GM18951 (cell line): ENCODE measurements at regions not wholly inside any gene's neighbourhood (a gene's known extent, or its start where the extent isn't known, plus 50 kb on each side); places are given as distances from the start of the nearest gene placed in this dataset.
"Not testable (repeated sequence)": the region's sequence is repeated elsewhere in the genome, so short reads cannot be mapped to it uniquely, and the experiment has no call there.

Experiments used
- POLR2A ChIP-seq: IDR thresholded peaks from 4 replicates; pipeline ENCODE4 v1.6.1; 2011; ENCODE audit warnings: mild to moderate bottlenecking; ENCODE audit not compliant: insufficient read length, insufficient read depth; ENCODE audit errors: extremely low read depth
- in situ Hi-C: fragments of 300-500 bp; cut with MboI; formaldehyde crosslinking; loops from one replicate; pipeline ENCODE4 v1.12.0; 2022; ENCODE audit warnings: low sequenced_read_pairs, mixed read lengths, inconsistent platforms; ENCODE audit not compliant: unreplicated experiment

- no peak for TF ChIP-seq POLR2A
- in situ Hi-C loops: no loop called here
These were observed 559.6 kb upstream of the ADAMTS5 start for GRCh38 chr21:27526451-27526850.

- no peak for TF ChIP-seq POLR2A
- in situ Hi-C loops: no loop called here
These were observed 558.9 kb upstream of the ADAMTS5 start for GRCh38 chr21:27525780-27526179.

- no peak for TF ChIP-seq POLR2A
- in situ Hi-C loops: no loop called here
These were observed 552.5 kb upstream of the ADAMTS5 start for GRCh38 chr21:27519361-27519760.

- in situ Hi-C loops: not testable (repeated sequence)
These were observed 550.3 kb upstream of the ADAMTS5 start for GRCh38 chr21:27517177-27517576.

- in situ Hi-C loops: no loop called here
- no peak for TF ChIP-seq POLR2A
These were observed 548.8 kb upstream of the ADAMTS5 start for GRCh38 chr21:27515676-27516075.

GRCh38 chr21:27513825-27514224, 546.9 kb upstream of the ADAMTS5 start:
- no peak for TF ChIP-seq POLR2A
- in situ Hi-C loops: no loop called here

GRCh38 chr21:27513016-27513415, 546.1 kb upstream of the ADAMTS5 start:
- in situ Hi-C loops: no loop called here
- no peak for TF ChIP-seq POLR2A

GRCh38 chr21:27511233-27511632, 544.3 kb upstream of the ADAMTS5 start:
- in situ Hi-C loops: no loop called here

GRCh38 chr21:27507695-27508094, 540.8 kb upstream of the ADAMTS5 start:
- in situ Hi-C loops: no loop called here

More at GRCh38 chr21:27511233-27511632, 544.3 kb upstream of the ADAMTS5 start:
- TF ChIP-seq POLR2A: no peak

GRCh38 chr21:27505516-27505915, 538.6 kb upstream of the ADAMTS5 start:
- TF ChIP-seq POLR2A: no peak
- in situ Hi-C loops: no loop called here

More at GRCh38 chr21:27507695-27508094, 540.8 kb upstream of the ADAMTS5 start:
- no peak for TF ChIP-seq POLR2A

- in situ Hi-C loops: no loop called here
These were observed 535.9 kb upstream of the ADAMTS5 start for GRCh38 chr21:27502801-27503200.

GRCh38 chr21:27498025-27498424, 531.1 kb upstream of the ADAMTS5 start:
- in situ Hi-C loops: no loop called here
- no peak for TF ChIP-seq POLR2A

More at GRCh38 chr21:27502801-27503200, 535.9 kb upstream of the ADAMTS5 start:
- TF ChIP-seq POLR2A: no peak

GRCh38 chr21:27495836-27496235, 528.9 kb upstream of the ADAMTS5 start:
- in situ Hi-C loops: no loop called here
- TF ChIP-seq POLR2A: no peak

GRCh38 chr21:27493542-27493941, 526.7 kb upstream of the ADAMTS5 start:
- in situ Hi-C loops: no loop called here
- no peak for TF ChIP-seq POLR2A

GRCh38 chr21:27487676-27488075, 520.8 kb upstream of the ADAMTS5 start:
- in situ Hi-C loops: no loop called here
- TF ChIP-seq POLR2A: no peak

- in situ Hi-C loops: no loop called here
- no peak for TF ChIP-seq POLR2A
These were observed 514.0 kb upstream of the ADAMTS5 start for GRCh38 chr21:27480841-27481261.

- TF ChIP-seq POLR2A: no peak
These were observed 510.4 kb upstream of the ADAMTS5 start for GRCh38 chr21:27477296-27477695.

More at GRCh38 chr21:27477296-27477695, 510.4 kb upstream of the ADAMTS5 start:
- in situ Hi-C loops: no loop called here
